Stimulated activated CD8-positive, alpha-beta memory T cell treated with anti-CD3 and anti-CD28 coated beads, Interleukin-2, amount 100 ng/mL, for 48 hours (primary cell): ENCODE measurements at regions not wholly inside any gene's neighbourhood (a gene's known extent, or its start where the extent isn't known, plus 50 kb on each side); places are given as distances from the start of the nearest gene placed in this dataset.

Source experiments
- DNase-seq, 2 donors: peaks; one replicate each; pipeline ENCODE4 v3.0.0-alpha.2; 2020; ENCODE audit warnings: low read depth in 2 of 2

GRCh38 chr9:108609227-108609896, 246.4 kb downstream of the ACTL7B start:
- DNase-seq, result no peak

DNA sequence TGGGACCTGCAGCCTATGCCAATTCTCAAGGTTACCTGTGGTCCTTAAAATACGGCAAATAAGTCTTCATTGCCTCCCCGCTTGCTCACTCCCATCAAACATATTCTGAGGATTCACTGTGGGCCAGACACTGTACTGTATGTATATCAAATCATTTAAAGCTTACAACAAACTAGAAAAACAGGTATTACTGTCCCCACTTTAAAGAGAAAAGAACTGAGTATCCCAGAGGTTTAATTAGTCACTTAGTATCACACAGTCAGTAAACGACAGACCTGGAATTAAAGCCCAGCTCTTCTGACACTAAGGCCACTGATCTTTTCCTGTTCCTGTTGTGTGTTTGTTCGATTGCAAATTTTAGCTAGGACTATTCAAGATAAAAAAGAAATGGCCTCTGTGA, 248.2 kb downstream of the ACTL7B start:
- DNase-seq, result no peak

GRCh38 chr9:108606401-108606800, 249.4 kb downstream of the ACTL7B start:
- DNase-seq, result no peak

- DNase-seq, result no peak
These were observed 252.6 kb downstream of the ACTL7B start for GRCh38 chr9:108603141-108603540.

DNA sequence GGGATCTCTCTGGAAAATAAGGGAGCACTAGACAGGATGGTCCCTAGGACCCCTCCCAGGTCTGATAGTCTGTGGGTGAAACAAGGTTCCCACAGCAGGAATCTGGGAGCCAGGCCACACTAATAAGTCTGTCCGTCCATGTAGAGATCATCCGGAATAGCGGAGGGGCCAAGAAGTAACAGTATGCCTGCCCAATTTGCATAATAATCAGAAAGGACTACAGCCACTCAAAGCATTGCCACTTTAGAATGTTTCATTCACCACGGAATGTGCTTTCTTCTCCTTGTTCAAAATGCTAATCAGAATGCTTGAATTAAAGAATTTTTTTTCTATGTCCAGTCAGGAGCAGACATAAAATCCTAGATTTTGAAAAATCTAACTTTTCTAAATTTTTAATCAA, 254.9 kb downstream of the ACTL7B start:
- DNase-seq, result no peak

GRCh38 chr9:108599571-108599970, 256.2 kb downstream of the ACTL7B start:
- no peak for DNase-seq

GRCh38 chr9:108591121-108591520, 264.7 kb downstream of the ACTL7B start:
- no peak for DNase-seq

GRCh38 chr9:108588246-108588645, 267.5 kb downstream of the ACTL7B start:
- DNase-seq, result no peak

DNA sequence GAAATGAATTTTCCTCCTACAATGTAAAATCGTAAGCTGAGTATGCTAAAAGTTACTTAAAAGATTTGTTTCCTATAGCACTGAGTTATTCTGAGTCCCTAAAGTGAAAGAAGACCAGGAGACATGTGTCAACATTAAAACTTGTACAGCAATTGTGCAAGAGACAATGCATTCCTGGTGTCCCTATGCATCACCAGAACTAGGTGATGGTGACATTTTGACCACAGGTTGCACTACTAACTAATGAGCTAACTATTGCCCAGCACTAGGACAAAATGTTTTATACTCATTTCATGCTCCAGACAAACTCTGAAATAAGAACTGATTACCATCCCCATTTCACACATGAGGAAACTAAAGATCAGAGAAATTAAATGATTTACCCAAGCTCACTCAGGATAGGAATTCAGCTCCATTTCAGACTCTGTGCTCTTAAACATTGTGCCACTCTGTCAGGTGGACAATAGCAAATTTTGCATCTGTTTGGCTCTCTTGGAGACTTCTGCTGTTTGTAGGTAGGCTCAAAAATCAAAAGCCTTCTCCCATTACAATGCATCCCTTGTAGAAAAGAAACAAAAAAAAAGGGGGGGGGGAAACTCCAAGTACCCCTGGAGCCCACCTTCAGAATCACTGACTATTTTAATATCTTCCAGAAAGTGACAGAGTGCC, 269.2 kb downstream of the ACTL7B start:
- no peak for DNase-seq

DNA sequence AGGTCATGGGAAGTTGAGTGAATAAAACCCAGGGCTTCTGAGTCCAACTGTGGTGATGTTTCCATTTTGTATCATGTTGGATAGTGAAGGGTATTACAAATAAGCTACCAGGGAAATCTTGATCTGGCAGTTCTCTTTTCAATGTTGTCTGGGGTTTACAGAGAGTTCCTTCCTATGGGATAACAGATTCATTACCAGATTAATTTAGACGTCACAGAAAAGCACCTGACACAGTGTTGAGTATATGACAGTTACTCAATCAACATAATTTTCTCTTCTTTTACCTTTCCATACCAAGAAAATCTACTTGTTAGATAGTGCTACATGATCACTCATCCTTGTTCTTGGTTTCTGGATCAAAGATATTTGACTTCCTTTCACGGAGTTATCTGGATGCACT, 270.9 kb downstream of the ACTL7B start:
- DNase-seq, result no peak

DNA sequence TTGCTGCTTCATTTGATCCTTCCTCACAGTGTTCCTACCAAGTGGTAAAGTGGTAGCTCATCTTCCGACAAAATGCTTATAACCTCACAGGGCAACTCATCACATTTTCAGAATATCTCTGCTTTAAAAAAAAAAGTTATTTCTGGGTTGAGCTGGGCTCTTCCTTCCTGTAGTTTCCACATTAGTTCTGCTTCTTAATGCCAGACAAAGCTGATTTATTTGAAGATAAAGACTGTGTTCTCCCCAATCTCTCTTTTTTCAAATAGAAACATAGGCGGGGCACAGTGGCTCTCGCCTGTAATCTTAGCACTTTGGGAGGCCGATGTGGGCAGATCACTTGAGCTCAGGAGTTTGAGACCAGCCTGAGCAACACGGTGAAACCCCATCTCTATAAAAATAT, 273.1 kb downstream of the ACTL7B start:
- DNase-seq, result no peak

GRCh38 chr9:108579757-108580439, 275.9 kb downstream of the ACTL7B start:
- DNase-seq, result no peak

- DNase-seq, result no peak
These were observed 280.5 kb downstream of the ACTL7B start for GRCh38 chr9:108575276-108575675.

DNA sequence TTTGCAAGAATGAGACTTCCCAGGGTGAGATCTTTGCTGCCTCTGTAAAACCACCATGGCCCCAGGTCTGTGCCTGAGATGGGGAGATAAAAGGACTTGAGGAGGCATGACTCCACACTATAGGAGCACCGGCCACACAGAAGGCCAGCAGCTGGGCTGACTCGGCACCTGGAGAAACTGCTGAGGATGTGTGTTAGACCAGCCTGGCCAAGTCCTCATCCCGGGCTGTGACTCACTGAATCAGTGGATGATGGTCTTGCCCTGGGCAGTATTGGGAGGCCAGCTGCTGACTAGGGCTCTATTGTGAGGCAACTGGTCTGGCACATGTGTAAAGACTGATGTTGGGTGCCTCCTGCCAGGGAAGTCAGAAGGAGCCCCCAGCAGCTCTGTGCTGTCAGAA, 286.2 kb downstream of the ACTL7B start:
- DNase-seq, result no peak

GRCh38 chr9:108568093-108568492, 287.7 kb downstream of the ACTL7B start:
- no peak for DNase-seq

DNA sequence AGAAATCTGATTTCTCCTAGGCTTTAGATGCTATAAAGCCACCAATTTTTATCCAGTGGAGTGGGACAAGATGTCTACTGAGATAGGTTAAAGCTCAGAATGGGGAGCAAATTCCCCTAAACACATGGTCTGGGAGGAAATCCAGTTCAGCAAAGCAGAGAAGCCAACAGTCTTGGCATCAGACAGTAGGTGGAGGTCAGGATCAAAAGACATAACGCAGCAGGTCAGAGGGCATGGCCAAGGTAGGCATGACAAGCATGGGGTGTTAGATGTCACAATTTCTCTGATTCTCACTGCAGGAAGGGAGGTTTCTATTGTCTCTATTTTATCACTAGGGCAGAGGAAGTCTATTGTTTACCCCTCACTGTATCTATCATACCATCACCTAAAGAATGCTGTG, 288.2 kb downstream of the ACTL7B start:
- DNase-seq, result no peak

DNA sequence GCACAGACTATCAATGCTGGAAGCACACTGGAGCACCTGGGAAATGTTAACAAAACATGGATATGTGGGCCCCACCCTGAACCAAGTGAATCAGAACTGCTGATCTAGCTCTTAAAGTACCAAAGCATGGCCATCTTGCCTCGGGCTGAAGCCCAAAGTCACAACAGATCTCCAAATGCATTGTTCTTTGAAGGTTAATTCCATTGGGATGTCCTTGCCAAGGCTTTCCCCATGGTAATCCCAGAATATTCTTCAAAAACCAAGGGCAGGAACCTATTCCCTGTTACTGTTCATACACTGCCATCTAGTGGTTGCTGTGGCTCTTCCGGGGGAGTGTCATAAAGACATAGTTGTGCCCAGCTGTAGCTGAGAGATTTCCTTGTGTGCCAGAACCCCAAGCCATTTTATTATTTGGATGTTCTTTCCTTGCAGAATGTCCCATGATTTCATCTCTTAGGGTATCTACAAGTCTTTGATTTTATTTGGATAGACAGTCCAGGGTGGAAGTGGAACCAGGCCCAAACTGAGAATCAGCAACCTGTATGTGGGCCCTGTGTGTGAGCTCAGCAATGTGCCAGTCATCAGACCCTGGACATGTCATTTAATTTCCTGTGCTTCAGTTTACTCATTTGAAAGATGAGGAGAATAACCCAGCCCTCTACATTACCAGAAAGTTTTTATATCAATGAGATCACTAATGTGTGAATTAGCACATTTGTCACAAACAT, 290.0 kb downstream of the ACTL7B start:
- no peak for DNase-seq

- no peak for DNase-seq
These were observed 293.6 kb downstream of the ACTL7B start for GRCh38 chr9:108562176-108562575.

GRCh38 chr9:108559432-108559831, 296.4 kb downstream of the ACTL7B start:
- DNase-seq, result no peak

DNA sequence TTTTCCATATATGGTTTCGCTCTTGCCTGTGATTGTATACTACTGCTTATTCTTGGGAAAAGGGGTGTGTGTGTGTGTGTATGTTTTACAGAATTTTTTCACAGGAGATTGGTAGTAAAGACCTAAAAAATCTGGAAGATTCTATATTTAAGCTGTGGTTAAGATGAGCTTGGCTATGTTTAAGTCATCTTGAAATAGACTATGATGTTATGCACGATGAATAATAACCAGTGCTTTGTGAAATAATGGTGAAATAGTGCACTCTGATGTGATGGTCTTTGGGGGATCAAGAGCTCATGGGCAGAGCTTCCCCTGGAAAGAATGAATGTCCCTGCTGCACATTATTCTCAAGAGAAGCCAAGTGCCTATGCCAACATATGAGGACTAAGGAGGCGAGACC, 301.0 kb downstream of the ACTL7B start:
- no peak for DNase-seq

- no peak for DNase-seq
These were observed 302.6 kb downstream of the ACTL7B start for GRCh38 chr9:108553111-108553635.

DNA sequence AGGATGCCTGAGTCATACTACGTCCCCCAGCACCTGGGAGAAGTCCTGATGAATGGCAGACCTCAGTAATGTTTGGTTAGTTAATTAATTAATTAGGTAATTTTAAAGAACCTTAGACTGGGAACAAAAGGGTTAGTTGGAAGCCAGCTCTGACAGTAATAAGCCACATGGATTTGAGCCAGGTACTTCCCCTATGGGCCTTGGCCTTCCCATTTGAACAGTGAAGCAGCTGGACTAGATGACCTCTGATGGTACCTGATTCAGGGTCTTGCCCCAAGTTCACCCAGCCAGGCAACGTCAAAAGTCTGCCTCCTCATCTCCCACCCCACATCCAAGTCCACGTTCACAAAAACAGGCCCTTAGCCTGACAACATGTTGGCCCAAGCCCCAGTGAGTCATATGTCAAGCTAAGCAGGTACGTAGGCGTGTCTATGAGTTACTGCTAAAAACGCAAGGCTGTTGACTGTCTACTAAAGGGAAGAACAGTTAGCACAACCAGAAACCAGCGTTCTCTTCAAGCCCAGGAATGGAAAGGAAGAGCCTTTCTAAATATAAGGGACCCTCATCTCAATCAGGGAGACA, 303.2 kb downstream of the ACTL7B start:
- DNase-seq, result no peak
